ENCODE measurements at regions not wholly inside any gene's neighbourhood (a gene's known extent, or its start where the extent isn't known, plus 50 kb on each side); places are given as distances from the start of the nearest gene placed in this dataset.

GRCh38 chr1:201631037-201631436, 92.1 kb downstream of the NAV1 start:
- intact Hi-C loops (cut with micrococcal nuclease) = no loop called here
- Histone ChIP-seq H4K20me1 (ENCODE audit: insufficient read depth, low read length) (no peaks in the 10 kb centered on the region), H3K4me2 (replicated peaks; ENCODE audit: extremely low read depth, low read length, poor library complexity, severe bottlenecking) (no peak overlapping the region), H3K27me3 (ENCODE audit: control insufficient read depth in 2 of 2, insufficient read depth in 2 of 2, low read length in 2 of 2) (no peaks in the 10 kb centered on the region), H3K79me2 (ENCODE audit: insufficient read depth, low read length) (no peaks in the 10 kb centered on the region), H3K27ac (ENCODE audit: low read depth in 1 of 2, low read length in 2 of 2) (no peak overlapping the region), H3K9ac (ENCODE audit: insufficient read depth, low read length, poor library complexity, severe bottlenecking) (no peak overlapping the region), H3K9me3 (replicated peaks in 1 of 2; ENCODE audit: control insufficient read depth in 1 of 2, insufficient read depth in 1 of 2, low read length in 2 of 2) (no peaks in the 10 kb centered on the region), H2AFZ (ENCODE audit: insufficient read depth, low read depth, low read length, poor library complexity, severe bottlenecking) (no peak overlapping the region), H3K4me3 (replicated peaks in 1 of 3; ENCODE audit: low read depth in 2 of 3, low read length in 3 of 3) (no peak overlapping the region), H3K36me3 (replicated peaks in 1 of 2; ENCODE audit: control insufficient read depth in 1 of 2, insufficient read depth in 2 of 2, low read length in 2 of 2) (no peaks in the 10 kb centered on the region), H3K4me1 (ENCODE audit: control insufficient read depth in 1 of 2, insufficient read depth in 2 of 2, low read length in 2 of 2) (peaks cover 0 to 14% of the 10 kb centered on the region in 2 donors)
- TF ChIP-seq CTCF (IDR thresholded peaks at IDR 0.05) = no peak
- Mint-ChIP-seq H3K27ac (no peak overlapping the region), H3K4me1 (peaks cover 22% of the 10 kb centered on the region), H3K9me3 (peaks cover 0 to 2% (median 0%) of the 10 kb centered on the region in 7 donors), H3K27me3 (ENCODE audit: low read depth in 3 of 3) (peaks cover 0 to 1% (median 1%) of the 10 kb centered on the region in 3 donors), H3K4me3 (no peak overlapping the region), H3K36me3 (no peaks in the 10 kb centered on the region)
- DNase-seq = no peak
- WGBS (ENCODE audit: insufficient coverage) = 100% methylated on average over 3 of the region's 7 CpGs

GRCh38 chr1:201632364-201632952, 93.5 kb downstream of the NAV1 start:
- Histone ChIP-seq H3K27ac (ENCODE audit: low read depth in 1 of 2, low read length in 2 of 2) (no peak overlapping the region), H3K9ac (ENCODE audit: insufficient read depth, low read length, poor library complexity, severe bottlenecking) (no peak overlapping the region), H3K9me3 (replicated peaks in 1 of 2; ENCODE audit: control insufficient read depth in 1 of 2, insufficient read depth in 1 of 2, low read length in 2 of 2) (no peaks in the 10 kb centered on the region), H3K79me2 (ENCODE audit: insufficient read depth, low read length) (no peaks in the 10 kb centered on the region), H3K27me3 (ENCODE audit: control insufficient read depth in 2 of 2, insufficient read depth in 2 of 2, low read length in 2 of 2) (no peaks in the 10 kb centered on the region), H3K4me3 (replicated peaks in 1 of 3; ENCODE audit: low read depth in 2 of 3, low read length in 3 of 3) (no peak overlapping the region), H3K4me1 (ENCODE audit: control insufficient read depth in 1 of 2, insufficient read depth in 2 of 2, low read length in 2 of 2) (peaks cover 0 to 6% of the 10 kb centered on the region in 2 donors), H4K20me1 (ENCODE audit: insufficient read depth, low read length) (no peaks in the 10 kb centered on the region), H3K36me3 (replicated peaks in 1 of 2; ENCODE audit: control insufficient read depth in 1 of 2, insufficient read depth in 2 of 2, low read length in 2 of 2) (no peaks in the 10 kb centered on the region), H2AFZ (ENCODE audit: insufficient read depth, low read depth, low read length, poor library complexity, severe bottlenecking) (no peak overlapping the region), H3K4me2 (replicated peaks; ENCODE audit: extremely low read depth, low read length, poor library complexity, severe bottlenecking) (no peak overlapping the region)
- intact Hi-C loops (cut with micrococcal nuclease) = no loop called here
- no peak overlapping the region for H3K4me3 Mint-ChIP-seq
- TF ChIP-seq CTCF (IDR thresholded peaks at IDR 0.05) = no peak
- H3K9me3 Mint-ChIP-seq = no peaks in the 10 kb centered on the region
- peaks cover 12% of the 10 kb centered on the region for H3K4me1 Mint-ChIP-seq
- H3K27me3 Mint-ChIP-seq (ENCODE audit: low read depth in 3 of 3) = peaks cover 0 to 1% (median 1%) of the 10 kb centered on the region in 3 donors
- H3K36me3 Mint-ChIP-seq = no peaks in the 10 kb centered on the region
- H3K27ac Mint-ChIP-seq = no peak overlapping the region
- 91% methylated on average over 3 of the region's 5 CpGs for WGBS (ENCODE audit: insufficient coverage)
- no peak for DNase-seq

All from CD14-positive monocyte (primary cell).